Thoracic aorta (tissue), 2 donors: ENCODE measurements at regions not wholly inside any gene's neighbourhood (a gene's known extent, or its start where the extent isn't known, plus 50 kb on each side); places are given as distances from the start of the nearest gene placed in this dataset.

Experiments
- ATAC-seq: fragments of 150-250 bp; one replicate; pipeline ENCODE4 v1.8.0; 2017; ENCODE audit warnings: low read depth; ENCODE audit not compliant: insufficient number of reproducible peaks, low FRiP score
- DNase-seq: peaks from one replicate; pipeline ENCODE4 v3.0.0-alpha.2; 2020; ENCODE audit warnings: low spot score
- H3K27ac ChIP-seq, 2 donors: fragments of 200-600 bp; sonication (generic); 1 replicate in 1 of 2; 2 replicates in 1 of 2; pipeline ENCODE4 v1.5.1; 2016; ENCODE audit warnings: mild to moderate bottlenecking in 2 of 2, moderate library complexity in 2 of 2
- H3K27me3 ChIP-seq: fragments of 200-600 bp; sonication (generic); replicated peaks from 2 replicates; pipeline ENCODE4 v1.6.0; 2016; ENCODE audit warnings: mild to moderate bottlenecking; ENCODE audit not compliant: insufficient read depth
- H3K36me3 ChIP-seq: fragments of 200-600 bp; sonication (generic); one replicate; pipeline ENCODE4 v1.5.1; 2016
- H3K4me1 ChIP-seq, 2 donors: fragments of 200-600 bp; sonication (generic); 1 replicate in 1 of 2; 2 replicates in 1 of 2; pipeline versions ENCODE4 v1.5.1 to v1.6.0; 2016; ENCODE audit warnings: low read depth in 2 of 2, mild to moderate bottlenecking in 1 of 2; ENCODE audit not compliant: control insufficient read depth in 1 of 2
- H3K4me3 ChIP-seq: fragments of 200-600 bp; sonication (generic); 2 replicates; pipeline ENCODE4 v1.5.1; 2016; ENCODE audit warnings: mild to moderate bottlenecking
- H3K9me3 ChIP-seq: fragments of 200-600 bp; sonication (generic); 2 replicates; pipeline ENCODE4 v1.5.1; 2016
- CTCF ChIP-seq: fragments of 200-600 bp; sonication (generic); IDR thresholded peaks from one replicate; pipeline ENCODE4 v1.5.1; 2019; ENCODE audit warnings: antibody characterized with exemption

GRCh38 chr7:28290496-28290895, 109.9 kb upstream of the JAZF1 start:
- no peaks in the 10 kb centered on the region for H3K27me3 ChIP-seq
- no peaks in the 10 kb centered on the region for H3K36me3 ChIP-seq
- H3K4me3 ChIP-seq, result no peak overlapping the region
- ATAC-seq (no peak), DNase-seq (no peak)
- TF ChIP-seq CTCF, result no peak
- H3K9me3 ChIP-seq, result no peaks in the 10 kb centered on the region
- H3K4me1 ChIP-seq, result no peaks in the 10 kb centered on the region
- H3K27ac ChIP-seq, result no peak overlapping the region

- H3K4me3 ChIP-seq, result no peak overlapping the region
- no peaks in the 10 kb centered on the region for H3K36me3 ChIP-seq
- ATAC-seq (no peak), DNase-seq (no peak)
- no peak overlapping the region for H3K27ac ChIP-seq
- H3K9me3 ChIP-seq, result no peaks in the 10 kb centered on the region
- no peak for TF ChIP-seq CTCF
- H3K27me3 ChIP-seq, result no peaks in the 10 kb centered on the region
- H3K4me1 ChIP-seq, result no peaks in the 10 kb centered on the region
These were observed 111.0 kb upstream of the JAZF1 start for GRCh38 chr7:28291559-28291958.

- ATAC-seq (no peak), DNase-seq (no peak)
- no peak overlapping the region for H3K27ac ChIP-seq
- H3K9me3 ChIP-seq, result no peaks in the 10 kb centered on the region
- H3K36me3 ChIP-seq, result no peaks in the 10 kb centered on the region
- no peaks in the 10 kb centered on the region for H3K4me1 ChIP-seq
- no peak for TF ChIP-seq CTCF
- no peak overlapping the region for H3K4me3 ChIP-seq
- no peaks in the 10 kb centered on the region for H3K27me3 ChIP-seq
These were observed 112.4 kb upstream of the JAZF1 start for GRCh38 chr7:28292834-28293526.

- TF ChIP-seq CTCF, result no peak
These were observed 112.9 kb upstream of the JAZF1 start for GRCh38 chr7:28293527-28293835.

GRCh38 chr7:28296571-28297483, 115.5 kb upstream of the CREB5 start:
- DNase-seq (no peak), ATAC-seq (no peak)
- Histone ChIP-seq H3K36me3 (no peaks in the 10 kb centered on the region), H3K27ac (no peak overlapping the region), H3K27me3 (no peaks in the 10 kb centered on the region), H3K9me3 (no peaks in the 10 kb centered on the region), H3K4me3 (no peak overlapping the region), H3K4me1 (no peaks in the 10 kb centered on the region)
- peak; percentile 8 for TF ChIP-seq CTCF

More at GRCh38 chr7:28293527-28293835, 112.9 kb upstream of the JAZF1 start:
- no peaks in the 10 kb centered on the region for H3K27me3 ChIP-seq
- no peaks in the 10 kb centered on the region for H3K36me3 ChIP-seq
- H3K4me3 ChIP-seq, result no peak overlapping the region
- no peak overlapping the region for H3K27ac ChIP-seq
- H3K9me3 ChIP-seq, result no peaks in the 10 kb centered on the region
- ATAC-seq (no peak), DNase-seq (no peak)
- no peaks in the 10 kb centered on the region for H3K4me1 ChIP-seq
